ENCODE measurements at regions not wholly inside any gene's neighbourhood (a gene's known extent, or its start where the extent isn't known, plus 50 kb on each side); places are given as distances from the start of the nearest gene placed in this dataset.

DNA sequence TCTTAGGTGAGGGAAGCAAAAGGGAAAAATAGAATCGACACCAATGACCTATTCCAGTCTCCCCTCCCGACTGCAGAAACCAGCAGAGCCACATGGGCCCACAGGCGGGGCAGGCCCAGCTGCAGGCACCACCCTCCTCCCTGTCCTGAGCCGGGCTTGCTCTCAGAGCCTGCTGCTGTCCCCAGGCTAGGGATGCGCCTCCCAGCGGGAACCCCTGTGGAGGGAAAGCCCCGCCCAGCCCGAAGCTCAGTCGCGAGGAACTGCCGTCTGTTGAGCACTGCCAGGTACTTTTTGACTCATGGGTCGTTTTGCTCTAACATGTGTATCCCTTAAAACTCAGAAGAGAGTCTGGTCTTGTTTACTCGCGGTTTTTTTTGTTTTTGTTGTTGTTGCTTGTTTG lies 124.5 kb upstream of the RET start:
- peaks cover 21% of the 10 kb centered on the region for H3K4me1 Mint-ChIP-seq
- Histone ChIP-seq H3K79me2 (replicated peaks; ENCODE audit: insufficient read depth) (no peaks in the 10 kb centered on the region), H3K36me3 (ENCODE audit: insufficient read depth) (no peaks in the 10 kb centered on the region), H3F3A (replicated peaks; ENCODE audit: low read depth) (no peaks in the 10 kb centered on the region; the same call in 1 of the 2 replicates), H3K9me2 (ENCODE audit: insufficient read depth) (no peaks in the 10 kb centered on the region), H3K27ac (ENCODE audit: low read depth) (no peak overlapping the region), H3K4me3 (peak overlapping the region; percentile 66), H3K4me2 (peak overlapping the region; percentile 82), H3K4me1 (ENCODE audit: insufficient read depth) (peaks cover 4% of the 10 kb centered on the region; the same call in 1 of the 2 replicates), H4K20me1 (replicated peaks; ENCODE audit: insufficient read depth) (0 out of 2 replicates have a peak, but pooled peaks cover 2% of the 10 kb centered on the region), H3K27me3 (ENCODE audit: insufficient read depth) (peaks cover 14% of the 10 kb centered on the region), H2AFZ (peak overlapping the region; percentile 93)
- peaks cover 19% of the 10 kb centered on the region for H3K27me3 Mint-ChIP-seq (ENCODE audit: insufficient read depth, low read depth, poor library complexity)
- DNase-seq (ENCODE audit: low spot score): peak; percentile 88
- peak overlapping the region; percentile 72 for H3K4me3 Mint-ChIP-seq
- H3K36me3 Mint-ChIP-seq (ENCODE audit: low read depth): 0 out of 3 replicates have a peak, but pooled peaks cover 2% of the 10 kb centered on the region
- H3K9me3 Mint-ChIP-seq: peaks cover 7% of the 10 kb centered on the region; the same call in 2 of the 3 replicates
- peak in 1 of 2 experiments; percentile 19; a peak in 1 of 4 replicates for TF ChIP-seq CTCF (conservative IDR thresholded peaks at IDR 0.05; ENCODE audit: low read depth in 2 of 2)
- no peak; the same call in 1 of the 2 replicates for TF ChIP-seq POLR2AphosphoS5 (IDR thresholded peaks at IDR 0.05; ENCODE audit: low read depth)
- peak; percentile 91 for ATAC-seq
- no peak overlapping the region for H3K27ac Mint-ChIP-seq

GRCh38 chr10:42952931-42953683 lies 123.8 kb upstream of the RET start:
- Histone ChIP-seq H3F3A (replicated peaks; ENCODE audit: low read depth) (no peaks in the 10 kb centered on the region; the same call in 1 of the 2 replicates), H4K20me1 (replicated peaks; ENCODE audit: insufficient read depth) (0 out of 2 replicates have a peak, but pooled peaks cover under 1% of the 10 kb centered on the region), H3K36me3 (ENCODE audit: insufficient read depth) (no peaks in the 10 kb centered on the region), H3K9me2 (ENCODE audit: insufficient read depth) (no peaks in the 10 kb centered on the region), H3K4me1 (ENCODE audit: insufficient read depth) (peaks cover 4% of the 10 kb centered on the region; the same call in 1 of the 2 replicates), H2AFZ (peak overlapping the region; percentile 6; the same call in 1 of the 2 replicates), H3K27me3 (ENCODE audit: insufficient read depth) (peaks cover 14% of the 10 kb centered on the region), H3K27ac (ENCODE audit: low read depth) (no peak overlapping the region), H3K79me2 (replicated peaks; ENCODE audit: insufficient read depth) (no peaks in the 10 kb centered on the region), H3K4me2 (peak overlapping the region; percentile 82; the same call in 1 of the 2 replicates), H3K4me3 (0 out of 2 replicates have a peak overlapping the region, but pooled peaks have one; percentile 66)
- Mint-ChIP-seq H3K4me1 (peaks cover 21% of the 10 kb centered on the region), H3K27ac (no peak overlapping the region), H3K27me3 (ENCODE audit: insufficient read depth, low read depth, poor library complexity) (peaks cover 19% of the 10 kb centered on the region), H3K4me3 (peak overlapping the region; percentile 72), H3K9me3 (peaks cover 7% of the 10 kb centered on the region; the same call in 2 of the 3 replicates), H3K36me3 (ENCODE audit: low read depth) (0 out of 3 replicates have a peak, but pooled peaks cover 2% of the 10 kb centered on the region)
- no peak for ATAC-seq
- no peak for DNase-seq (ENCODE audit: low spot score)
- TF ChIP-seq EZH2 (IDR thresholded peaks at IDR 0.05; ENCODE audit: low read depth, unreplicated experiment) (no peak), STAT1 (IDR thresholded peaks at IDR 0.05; ENCODE audit: unreplicated experiment) (no peak), ZNF331 (CRISPR knock-in tag; IDR thresholded peaks at IDR 0.05; ENCODE audit: low read depth) (no peak), ZNF114 (CRISPR knock-in tag; IDR thresholded peaks at IDR 0.05) (no peak), CREB1 (CRISPR knock-in tag; IDR thresholded peaks at IDR 0.05; ENCODE audit: low read depth) (no peak), POLR2AphosphoS5 (IDR thresholded peaks at IDR 0.05; ENCODE audit: low read depth) (no peak), EZH2phosphoT487 (IDR thresholded peaks at IDR 0.05; ENCODE audit: unreplicated experiment) (no peak), CTCF (conservative IDR thresholded peaks at IDR 0.05; ENCODE audit: low read depth in 2 of 2) (no peak)
- TF ChIP-seq, protein P1, sequence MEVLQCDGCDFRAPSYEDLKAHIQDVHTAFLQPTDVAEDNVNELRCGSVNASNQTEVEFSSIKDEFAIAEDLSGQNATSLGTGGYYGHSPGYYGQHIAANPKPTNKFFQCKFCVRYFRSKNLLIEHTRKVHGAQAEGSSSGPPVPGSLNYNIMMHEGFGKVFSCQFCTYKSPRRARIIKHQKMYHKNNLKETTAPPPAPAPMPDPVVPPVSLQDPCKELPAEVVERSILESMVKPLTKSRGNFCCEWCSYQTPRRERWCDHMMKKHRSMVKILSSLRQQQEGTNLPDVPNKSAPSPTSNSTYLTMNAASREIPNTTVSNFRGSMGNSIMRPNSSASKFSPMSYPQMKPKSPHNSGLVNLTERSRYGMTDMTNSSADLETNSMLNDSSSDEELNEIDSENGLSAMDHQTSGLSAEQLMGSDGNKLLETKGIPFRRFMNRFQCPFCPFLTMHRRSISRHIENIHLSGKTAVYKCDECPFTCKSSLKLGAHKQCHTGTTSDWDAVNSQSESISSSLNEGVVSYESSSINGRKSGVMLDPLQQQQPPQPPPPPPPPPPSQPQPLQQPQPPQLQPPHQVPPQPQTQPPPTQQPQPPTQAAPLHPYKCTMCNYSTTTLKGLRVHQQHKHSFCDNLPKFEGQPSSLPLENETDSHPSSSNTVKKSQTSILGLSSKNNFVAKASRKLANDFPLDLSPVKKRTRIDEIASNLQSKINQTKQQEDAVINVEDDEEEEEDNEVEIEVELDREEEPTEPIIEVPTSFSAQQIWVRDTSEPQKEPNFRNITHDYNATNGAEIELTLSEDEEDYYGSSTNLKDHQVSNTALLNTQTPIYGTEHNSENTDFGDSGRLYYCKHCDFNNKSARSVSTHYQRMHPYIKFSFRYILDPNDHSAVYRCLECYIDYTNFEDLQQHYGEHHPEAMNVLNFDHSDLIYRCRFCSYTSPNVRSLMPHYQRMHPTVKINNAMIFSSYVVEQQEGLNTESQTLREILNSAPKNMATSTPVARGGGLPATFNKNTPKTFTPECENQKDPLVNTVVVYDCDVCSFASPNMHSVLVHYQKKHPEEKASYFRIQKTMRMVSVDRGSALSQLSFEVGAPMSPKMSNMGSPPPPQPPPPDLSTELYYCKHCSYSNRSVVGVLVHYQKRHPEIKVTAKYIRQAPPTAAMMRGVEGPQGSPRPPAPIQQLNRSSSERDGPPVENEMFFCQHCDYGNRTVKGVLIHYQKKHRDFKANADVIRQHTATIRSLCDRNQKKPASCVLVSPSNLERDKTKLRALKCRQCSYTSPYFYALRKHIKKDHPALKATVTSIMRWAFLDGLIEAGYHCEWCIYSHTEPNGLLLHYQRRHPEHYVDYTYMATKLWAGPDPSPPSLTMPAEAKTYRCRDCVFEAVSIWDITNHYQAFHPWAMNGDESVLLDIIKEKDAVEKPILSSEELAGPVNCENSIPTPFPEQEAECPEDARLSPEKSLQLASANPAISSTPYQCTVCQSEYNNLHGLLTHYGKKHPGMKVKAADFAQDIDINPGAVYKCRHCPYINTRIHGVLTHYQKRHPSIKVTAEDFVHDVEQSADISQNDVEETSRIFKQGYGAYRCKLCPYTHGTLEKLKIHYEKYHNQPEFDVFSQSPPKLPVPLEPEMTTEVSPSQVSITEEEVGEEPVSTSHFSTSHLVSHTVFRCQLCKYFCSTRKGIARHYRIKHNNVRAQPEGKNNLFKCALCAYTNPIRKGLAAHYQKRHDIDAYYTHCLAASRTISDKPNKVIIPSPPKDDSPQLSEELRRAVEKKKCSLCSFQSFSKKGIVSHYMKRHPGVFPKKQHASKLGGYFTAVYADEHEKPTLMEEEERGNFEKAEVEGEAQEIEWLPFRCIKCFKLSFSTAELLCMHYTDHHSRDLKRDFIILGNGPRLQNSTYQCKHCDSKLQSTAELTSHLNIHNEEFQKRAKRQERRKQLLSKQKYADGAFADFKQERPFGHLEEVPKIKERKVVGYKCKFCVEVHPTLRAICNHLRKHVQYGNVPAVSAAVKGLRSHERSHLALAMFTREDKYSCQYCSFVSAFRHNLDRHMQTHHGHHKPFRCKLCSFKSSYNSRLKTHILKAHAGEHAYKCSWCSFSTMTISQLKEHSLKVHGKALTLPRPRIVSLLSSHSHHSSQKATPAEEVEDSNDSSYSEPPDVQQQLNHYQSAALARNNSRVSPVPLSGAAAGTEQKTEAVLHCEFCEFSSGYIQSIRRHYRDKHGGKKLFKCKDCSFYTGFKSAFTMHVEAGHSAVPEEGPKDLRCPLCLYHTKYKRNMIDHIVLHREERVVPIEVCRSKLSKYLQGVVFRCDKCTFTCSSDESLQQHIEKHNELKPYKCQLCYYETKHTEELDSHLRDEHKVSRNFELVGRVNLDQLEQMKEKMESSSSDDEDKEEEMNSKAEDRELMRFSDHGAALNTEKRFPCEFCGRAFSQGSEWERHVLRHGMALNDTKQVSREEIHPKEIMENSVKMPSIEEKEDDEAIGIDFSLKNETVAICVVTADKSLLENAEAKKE (CRISPR knock-in tag; IDR thresholded peaks at IDR 0.05): no peak
